GM18505 (cell line): ENCODE measurements at regions not wholly inside any gene's neighbourhood (a gene's known extent, or its start where the extent isn't known, plus 50 kb on each side); places are given as distances from the start of the nearest gene placed in this dataset.

ENCODE experiments used
- ATAC-seq: cut with Tn5 transposase; IDR thresholded peaks from one replicate; pipeline ENCODE4 v1.9.1; 2021; ENCODE audit not compliant: unreplicated experiment
- POLR2A ChIP-seq: IDR thresholded peaks from 4 replicates; pipeline ENCODE4 v1.6.1; 2011; ENCODE audit warnings: borderline replicate concordance; ENCODE audit not compliant: insufficient read depth, insufficient read length; ENCODE audit errors: extremely low read depth

DNA sequence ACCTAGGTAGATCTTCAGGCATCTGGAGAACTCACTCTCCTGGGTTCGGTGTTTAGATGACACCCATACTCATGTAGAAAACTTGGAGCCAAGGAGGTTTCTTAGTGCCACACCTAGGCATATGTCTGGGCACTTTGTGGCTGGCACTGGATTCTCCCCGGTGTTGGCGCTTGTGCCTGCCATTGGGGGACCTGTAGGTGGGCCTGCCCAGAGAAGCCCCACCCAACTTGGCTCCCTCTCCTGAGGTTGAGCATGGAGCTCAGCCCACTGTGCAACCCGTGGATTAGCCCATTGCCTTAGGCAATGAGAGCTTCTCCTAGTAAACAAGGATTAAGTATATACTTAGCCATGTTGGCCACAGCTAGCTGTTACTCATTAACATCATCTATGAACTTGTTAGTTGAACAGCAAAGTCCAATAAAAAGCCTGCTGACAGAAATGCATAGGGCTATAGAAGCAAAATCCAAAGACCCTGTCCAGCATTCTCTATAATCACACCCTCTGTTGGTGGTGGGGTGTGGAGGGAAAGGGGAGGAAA is 335.5 kb upstream of the CHORDC1 start:
- TF ChIP-seq POLR2A: no peak
- no peak for ATAC-seq

- ATAC-seq: no peak
- no peak for TF ChIP-seq POLR2A
Measured at GRCh38 chr11:90556606-90557005, 333.8 kb upstream of the CHORDC1 start.

- ATAC-seq: no peak
- TF ChIP-seq POLR2A: no peak
Measured at GRCh38 chr11:90556026-90556425, 333.2 kb upstream of the CHORDC1 start.

DNA sequence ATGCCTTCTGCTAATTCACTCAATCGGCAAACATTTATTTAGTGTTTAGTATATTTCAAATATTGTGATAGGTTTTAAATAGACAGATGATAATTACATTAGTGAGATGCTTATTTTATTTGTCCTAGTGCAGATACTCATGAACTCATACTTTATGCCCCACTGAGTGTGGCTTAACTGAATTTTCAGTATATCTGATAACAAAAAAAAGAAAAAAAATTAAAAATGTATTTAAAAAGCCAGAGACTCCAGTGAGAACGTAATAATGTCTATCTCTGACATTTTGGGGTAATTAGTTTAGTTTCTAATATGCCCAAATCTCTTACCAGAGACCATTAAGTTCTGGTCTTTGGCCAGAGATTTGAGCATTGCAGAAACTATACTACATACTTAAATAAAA is 332.6 kb upstream of the CHORDC1 start:
- no peak for TF ChIP-seq POLR2A
- ATAC-seq: no peak

GRCh38 chr11:90542092-90542491 is 319.2 kb upstream of the CHORDC1 start:
- TF ChIP-seq POLR2A: no peak
- ATAC-seq: no peak

GRCh38 chr11:90536301-90536700 is 313.5 kb upstream of the CHORDC1 start:
- ATAC-seq: no peak
- TF ChIP-seq POLR2A: no peak

DNA sequence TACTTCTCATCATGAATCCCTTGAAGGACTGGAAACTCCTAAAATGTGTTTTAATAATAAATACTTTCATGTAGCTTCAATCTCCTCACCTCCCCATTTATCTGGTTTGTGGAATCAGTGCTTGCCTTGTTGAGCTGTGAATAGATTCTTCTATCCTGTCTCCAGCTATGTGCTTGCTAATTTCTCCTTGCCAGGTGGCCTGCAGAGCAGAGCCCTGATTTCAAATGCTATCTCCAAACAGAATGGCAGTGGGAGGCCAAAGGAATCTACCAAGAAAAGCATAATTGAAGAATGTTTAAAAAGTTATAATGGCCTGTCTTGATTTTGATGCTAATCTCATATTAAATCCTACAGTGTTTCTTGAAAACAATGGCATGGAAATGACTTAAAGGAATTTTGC is 309.3 kb upstream of the CHORDC1 start:
- no peak for TF ChIP-seq POLR2A
- ATAC-seq: no peak

DNA sequence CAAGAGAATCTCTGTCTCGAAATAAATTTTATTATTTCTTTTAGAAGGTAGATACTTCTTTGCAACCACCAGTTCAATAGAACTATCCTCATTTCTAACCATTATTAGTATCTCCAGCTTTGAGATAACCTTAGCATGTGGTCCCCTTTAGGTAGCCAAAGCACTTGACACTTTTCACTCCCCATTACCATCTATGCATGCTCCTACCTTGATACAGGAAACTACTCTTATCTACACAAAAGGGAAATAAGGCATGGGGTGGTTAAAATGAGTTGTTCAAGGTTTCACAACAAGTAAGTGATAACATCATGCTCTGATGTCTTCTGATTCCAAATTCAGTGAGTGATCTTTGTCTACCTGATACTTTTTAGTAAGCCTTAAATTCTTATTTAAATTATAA is 308.2 kb upstream of the CHORDC1 start:
- TF ChIP-seq POLR2A: no peak
- ATAC-seq: no peak

DNA sequence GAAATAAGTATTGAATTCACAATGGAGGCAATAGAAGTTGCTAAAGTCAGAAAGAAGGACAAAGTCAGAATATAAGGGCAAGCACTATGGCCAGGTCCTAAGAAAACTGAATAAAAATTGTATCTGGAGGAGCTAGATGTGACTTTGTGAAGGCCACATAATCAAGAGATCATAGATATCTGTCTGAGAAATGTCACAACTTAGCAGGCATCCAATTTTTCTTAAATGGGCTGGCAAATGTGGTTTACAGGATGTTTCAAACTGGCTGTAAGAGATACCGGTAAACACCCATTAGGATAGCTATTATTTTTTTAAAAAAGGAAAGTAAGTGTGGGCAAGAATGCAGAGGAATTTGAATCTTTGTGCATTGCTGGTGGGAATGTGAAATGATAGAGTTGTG is 303.1 kb upstream of the CHORDC1 start:
- ATAC-seq: no peak
- no peak for TF ChIP-seq POLR2A

GRCh38 chr11:90512846-90513245 is 290.0 kb upstream of the CHORDC1 start:
- ATAC-seq: no peak
- TF ChIP-seq POLR2A: no peak

DNA sequence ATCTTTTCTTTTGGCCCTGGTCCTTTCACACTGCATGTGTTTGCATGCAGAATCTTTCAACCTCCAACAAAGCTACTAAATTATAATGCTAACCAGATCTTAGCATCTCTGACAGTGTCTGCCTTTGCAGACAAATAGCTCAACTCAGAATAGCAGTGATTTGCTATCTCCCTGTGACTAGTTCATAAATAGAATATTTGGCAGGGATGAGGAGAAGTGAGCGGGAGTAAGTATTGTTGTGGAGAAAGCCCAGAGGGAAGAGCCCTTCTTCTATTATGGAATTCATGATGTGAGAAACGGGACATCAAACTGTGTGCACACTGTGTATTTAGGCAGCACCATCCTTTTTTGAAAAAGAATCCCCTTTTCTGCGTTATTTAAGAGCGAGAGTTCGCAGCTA is 288.0 kb upstream of the CHORDC1 start:
- no peak for ATAC-seq
- no peak for TF ChIP-seq POLR2A

DNA sequence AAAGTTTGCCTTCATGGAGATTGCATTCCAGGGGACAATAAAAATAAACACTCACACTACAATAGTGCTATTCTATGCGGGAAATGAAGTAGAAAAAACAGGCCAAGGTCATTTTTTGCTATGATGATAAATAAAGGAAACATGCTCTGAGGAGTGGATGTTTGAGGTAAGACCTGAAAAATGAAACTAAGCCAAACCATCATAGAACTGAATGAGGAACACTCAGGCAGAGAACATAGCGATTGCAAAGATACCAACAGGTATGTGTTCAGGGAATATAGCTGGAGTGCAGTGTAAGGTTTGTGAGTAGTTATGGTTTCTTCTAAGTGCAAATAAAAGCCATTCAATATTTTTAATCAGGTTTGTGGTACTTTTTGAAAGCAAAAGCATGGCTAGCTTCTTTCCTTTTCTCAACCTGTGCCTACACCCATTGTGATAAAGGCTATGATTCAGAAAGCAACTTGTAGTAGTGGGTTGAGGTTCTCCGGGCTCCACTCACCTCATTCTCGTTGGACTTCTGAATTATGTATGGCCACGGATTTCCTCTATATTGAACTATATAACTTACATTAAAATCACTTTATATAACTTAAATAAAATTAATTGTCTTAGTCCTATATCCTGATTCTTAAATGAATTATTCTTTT is 278.2 kb upstream of the CHORDC1 start:
- TF ChIP-seq POLR2A: no peak
- ATAC-seq: no peak

GRCh38 chr11:90496722-90497121 is 273.9 kb upstream of the CHORDC1 start:
- no peak for TF ChIP-seq POLR2A

GRCh38 chr11:90493379-90493778 is 270.5 kb upstream of the CHORDC1 start:
- no peak for ATAC-seq

More at GRCh38 chr11:90496722-90497121, 273.9 kb upstream of the CHORDC1 start:
- ATAC-seq: no peak

More at GRCh38 chr11:90493379-90493778, 270.5 kb upstream of the CHORDC1 start:
- TF ChIP-seq POLR2A: no peak
